GM12892 (cell line): ENCODE measurements at regions not wholly inside any gene's neighbourhood (a gene's known extent, or its start where the extent isn't known, plus 50 kb on each side); places are given as distances from the start of the nearest gene placed in this dataset.
"Not testable (repeated sequence)": the region's sequence is repeated elsewhere in the genome, so short reads cannot be mapped to it uniquely, and the experiment has no call there.

Experiments used
- DNase-seq: peaks from one replicate; pipeline ENCODE4 v3.0.0; 2011; ENCODE audit not compliant: insufficient read length
- FAIRE-seq: peaks from 2 replicates; lab custom pipeline; 2011; peaks lifted over from hg19 to GRCh38; lab: Jason Lieb, UNC
- POLR2A ChIP-seq: IDR thresholded peaks from 2 replicates; pipeline ENCODE4 v1.6.1; 2011; ENCODE audit warnings: low read depth, low read length, control low read depth
- POLR2AphosphoS5 ChIP-seq: IDR thresholded peaks from 2 replicates; pipeline ENCODE4 v1.6.1; 2011; ENCODE audit warnings: low read depth, low read length, control low read depth
- TAF1 ChIP-seq: IDR thresholded peaks from 2 replicates; pipeline ENCODE4 v1.6.1; 2011; ENCODE audit warnings: low read depth, mild to moderate bottlenecking, control low read depth, low read length, borderline replicate concordance

GRCh38 chr6:93701526-93701925 lies 282.2 kb upstream of the EPHA7 start:
- TF ChIP-seq POLR2AphosphoS5 (no peak), TAF1 (no peak), POLR2A (no peak)
- DNase-seq = no peak
- no peak for FAIRE-seq

- FAIRE-seq = no peak
- DNase-seq = no peak
- no peak for TF ChIP-seq POLR2AphosphoS5
- TF ChIP-seq TAF1 = no peak
These were observed 266.1 kb upstream of the EPHA7 start for GRCh38 chr6:93685494-93685893.

- TF ChIP-seq POLR2AphosphoS5 (no peak), TAF1 (no peak), POLR2A (no peak)
- DNase-seq (no peak), FAIRE-seq (no peak)
These were observed 265.0 kb upstream of the EPHA7 start for GRCh38 chr6:93684339-93684738.

- TF ChIP-seq POLR2AphosphoS5 = no peak
- TF ChIP-seq POLR2A = no peak
- no peak for TF ChIP-seq TAF1
- FAIRE-seq (no peak), DNase-seq (no peak)
These were observed 260.5 kb upstream of the EPHA7 start for GRCh38 chr6:93679836-93680235.

GRCh38 chr6:93678841-93679454 lies 259.6 kb upstream of the EPHA7 start:
- no peak for TF ChIP-seq POLR2AphosphoS5
- no peak for TF ChIP-seq POLR2A
- TF ChIP-seq TAF1 = no peak
- FAIRE-seq (no peak), DNase-seq (no peak)

GRCh38 chr6:93677264-93677965 lies 258.1 kb upstream of the EPHA7 start:
- no peak for FAIRE-seq
- DNase-seq = no peak
- no peak for TF ChIP-seq POLR2AphosphoS5
- no peak for TF ChIP-seq POLR2A
- no peak for TF ChIP-seq TAF1

- no peak for DNase-seq
- TF ChIP-seq TAF1 (no peak), POLR2AphosphoS5 (no peak), POLR2A (no peak)
- FAIRE-seq = no peak
These were observed 257.2 kb upstream of the EPHA7 start for GRCh38 chr6:93676581-93676980.

- no peak for TF ChIP-seq TAF1
- TF ChIP-seq POLR2A = no peak
- no peak for TF ChIP-seq POLR2AphosphoS5
- FAIRE-seq (no peak), DNase-seq (no peak)
These were observed 256.6 kb upstream of the EPHA7 start for GRCh38 chr6:93675856-93676417.

- DNase-seq = no peak
- FAIRE-seq = no peak
- TF ChIP-seq POLR2AphosphoS5 = no peak
- TF ChIP-seq POLR2A = no peak
- TF ChIP-seq TAF1 = no peak
These were observed 243.8 kb upstream of the EPHA7 start for GRCh38 chr6:93663111-93663510.

- DNase-seq (no peak), FAIRE-seq (no peak)
- TF ChIP-seq POLR2AphosphoS5 (no peak), POLR2A (no peak), TAF1 (no peak)
These were observed 235.2 kb upstream of the EPHA7 start for GRCh38 chr6:93654548-93654947.

GRCh38 chr6:93644611-93645010 lies 225.3 kb upstream of the EPHA7 start:
- no peak for TF ChIP-seq POLR2AphosphoS5
- TF ChIP-seq POLR2A = no peak
- no peak for TF ChIP-seq TAF1
- DNase-seq = no peak

GRCh38 chr6:93639126-93639525 lies 219.8 kb upstream of the EPHA7 start:
- no peak for FAIRE-seq
- TF ChIP-seq POLR2A (no peak), POLR2AphosphoS5 (no peak), TAF1 (no peak)
- no peak for DNase-seq

More at GRCh38 chr6:93644611-93645010, 225.3 kb upstream of the EPHA7 start:
- FAIRE-seq = no peak

GRCh38 chr6:93636987-93637664 lies 217.8 kb upstream of the EPHA7 start:
- DNase-seq, FAIRE-seq: not testable (repeated sequence)
